Activated T-helper 1 cell treated with Interleukin-2 at 50 U/mL for 16 hours (primary cell): ENCODE measurements at regions not wholly inside any gene's neighbourhood (a gene's known extent, or its start where the extent isn't known, plus 50 kb on each side); places are given as distances from the start of the nearest gene placed in this dataset.
"Not testable (repeated sequence)": the region's sequence is repeated elsewhere in the genome, so short reads cannot be mapped to it uniquely, and the experiment has no call there.

Experiments used
- DNase-seq: peaks from one replicate; pipeline ENCODE4 v3.0.0-alpha.2; 2020; ENCODE audit warnings: low read depth

GRCh38 chr6:15953152-15953880 is 175.6 kb upstream of the MYLIP start:
- no peak for DNase-seq

- DNase-seq: no peak
Observed at GRCh38 chr6:15952231-15953151, 176.4 kb upstream of the MYLIP start.

GRCh38 chr6:15950962-15951569 is 177.8 kb upstream of the MYLIP start:
- no peak for DNase-seq

GRCh38 chr6:15949982-15950381 is 178.9 kb upstream of the MYLIP start:
- DNase-seq: no peak

- no peak for DNase-seq
Observed at GRCh38 chr6:15948930-15949900, 179.7 kb upstream of the MYLIP start.

- no peak for DNase-seq
Observed at GRCh38 chr6:15947923-15948322, 181.0 kb upstream of the MYLIP start.

GRCh38 chr6:15947436-15947835 is 181.4 kb upstream of the MYLIP start:
- no peak for DNase-seq

GRCh38 chr6:15946701-15947385 is 182.0 kb upstream of the MYLIP start:
- DNase-seq: no peak

GRCh38 chr6:15945593-15946159 is 183.2 kb upstream of the MYLIP start:
- no peak for DNase-seq

GRCh38 chr6:15943423-15943822 is 185.5 kb upstream of the MYLIP start:
- no peak for DNase-seq

- DNase-seq: no peak
Observed at GRCh38 chr6:15941168-15941567, 187.7 kb upstream of the MYLIP start.

- no peak for DNase-seq
Observed at GRCh38 chr6:15938107-15938506, 190.8 kb upstream of the MYLIP start.

GRCh38 chr6:15937602-15938001 is 191.3 kb upstream of the MYLIP start:
- no peak for DNase-seq

- DNase-seq: no peak
Observed at GRCh38 chr6:15936503-15936902, 192.4 kb upstream of the MYLIP start.

- no peak for DNase-seq
Observed at GRCh38 chr6:15935661-15936060, 193.2 kb upstream of the MYLIP start.

GRCh38 chr6:15931697-15932096 is 197.2 kb upstream of the MYLIP start:
- DNase-seq: not testable (repeated sequence)

GRCh38 chr6:15930207-15930606 is 198.7 kb upstream of the MYLIP start:
- DNase-seq: no peak

GRCh38 chr6:15929685-15930084 is 199.2 kb upstream of the MYLIP start:
- DNase-seq: no peak

GRCh38 chr6:15927531-15928225 is 201.2 kb upstream of the MYLIP start:
- DNase-seq: no peak

- DNase-seq: no peak
Observed at GRCh38 chr6:15926256-15926655, 202.6 kb upstream of the MYLIP start.
